WTC11 (cell line): ENCODE measurements at regions not wholly inside any gene's neighbourhood (a gene's known extent, or its start where the extent isn't known, plus 50 kb on each side); places are given as distances from the start of the nearest gene placed in this dataset.

Experiments
- ATAC-seq: fragments of 200-7000 bp; cut with Tn5 transposase; 2 replicates; pipeline ENCODE4 v1.10.0; 2021; ENCODE audit warnings: mild to moderate bottlenecking, moderate library complexity
- CTCF ChIA-PET: fragments of 300-600 bp; sonication (Branson Sonifier 250); formaldehyde crosslinking; loops from one replicate; lab custom pipeline; 2021; ENCODE audit warnings: antibody characterized with exemption; lab: Charles Lee
- POLR2A ChIA-PET: fragments of 350-600 bp; sonication (Branson Sonifier 250); formaldehyde crosslinking; loops from one replicate; lab custom pipeline; 2021; ENCODE audit warnings: antibody characterized with exemption; lab: Charles Lee
- DNase-seq: peaks from one replicate; pipeline ENCODE4 v3.0.0; 2021; ENCODE audit warnings: low spot score
- H3K27ac Mint-ChIP-seq: 2 replicates; pipeline ENCODE4 v1.8.0; 2021; ENCODE audit warnings: mixed read lengths
- H3K27me3 Mint-ChIP-seq: 2 replicates; pipeline ENCODE4 v1.8.0; 2021; ENCODE audit warnings: low read depth, mild to moderate bottlenecking, moderate library complexity, mixed read lengths
- H3K36me3 Mint-ChIP-seq: 2 replicates; pipeline ENCODE4 v1.8.0; 2021; ENCODE audit warnings: mixed read lengths
- H3K4me1 Mint-ChIP-seq: 2 replicates; pipeline ENCODE4 v1.8.0; 2022; ENCODE audit warnings: mixed read lengths
- H3K4me3 Mint-ChIP-seq: 2 replicates; pipeline ENCODE4 v1.8.0; 2021; ENCODE audit warnings: mild to moderate bottlenecking, moderate library complexity, mixed read lengths
- H3K9me3 Mint-ChIP-seq: 2 replicates; pipeline ENCODE4 v1.8.0; 2021; ENCODE audit warnings: mixed read lengths
- ATF1 ChIP-seq: sonication (generic); formaldehyde crosslinking; IDR thresholded peaks from 2 replicates; pipeline ENCODE4 v1.8.1; 2023; ENCODE audit warnings: mild to moderate bottlenecking, moderate library complexity, missing genetic modification reagents
- CBFB ChIP-seq: sonication (generic); formaldehyde crosslinking; IDR thresholded peaks from 2 replicates; pipeline ENCODE4 v1.8.1; 2022; ENCODE audit warnings: mild to moderate bottlenecking, low read depth, missing genetic modification reagents
- JAZF1 ChIP-seq: fragments of 250-450 bp; sonication (Bioruptor Pico); IDR thresholded peaks from 2 replicates; pipeline ENCODE4 v1.9.0; 2021; ENCODE audit warnings: moderate library complexity, mild to moderate bottlenecking, inconsistent platforms
- SP1 ChIP-seq: sonication (generic); formaldehyde crosslinking; conservative IDR thresholded peaks from 2 replicates; pipeline ENCODE4 v1.8.1; 2022; ENCODE audit warnings: missing genetic modification reagents
- TP53 ChIP-seq: sonication (generic); formaldehyde crosslinking; IDR thresholded peaks from 2 replicates; pipeline ENCODE4 v1.8.1; 2023; ENCODE audit warnings: mild to moderate bottlenecking, missing genetic modification reagents
- ZNF671 ChIP-seq: fragments of 250-450 bp; sonication (Bioruptor Pico); IDR thresholded peaks from 2 replicates; pipeline ENCODE4 v1.8.0; 2021; ENCODE audit warnings: mild to moderate bottlenecking
- TF ChIP-seq, protein P1 (sequence below): sonication (generic); formaldehyde crosslinking; IDR thresholded peaks from 2 replicates; pipeline ENCODE4 v1.8.1; 2023; ENCODE audit warnings: mild to moderate bottlenecking, moderate library complexity, missing genetic modification reagents
- TF ChIP-seq, protein P2 (sequence below): sonication (generic); formaldehyde crosslinking; IDR thresholded peaks from 2 replicates; pipeline ENCODE4 v1.8.1; 2023; ENCODE audit warnings: mild to moderate bottlenecking, missing genetic modification reagents
- TF ChIP-seq, protein P3 (sequence below): sonication (generic); formaldehyde crosslinking; IDR thresholded peaks from 2 replicates; pipeline ENCODE4 v1.8.1; 2023; ENCODE audit warnings: mild to moderate bottlenecking, missing genetic modification reagents, moderate library complexity
- TF ChIP-seq, protein P4 (sequence below): sonication (generic); formaldehyde crosslinking; conservative IDR thresholded peaks from 2 replicates; pipeline ENCODE4 v1.8.1; 2023; ENCODE audit warnings: mild to moderate bottlenecking, low read depth, missing genetic modification reagents, moderate library complexity
- TF ChIP-seq, protein P5 (sequence below): fragments of 250-450 bp; sonication (Bioruptor Pico); conservative IDR thresholded peaks from 2 replicates; pipeline ENCODE4 v1.9.0; 2021; ENCODE audit warnings: mild to moderate bottlenecking

DNA sequence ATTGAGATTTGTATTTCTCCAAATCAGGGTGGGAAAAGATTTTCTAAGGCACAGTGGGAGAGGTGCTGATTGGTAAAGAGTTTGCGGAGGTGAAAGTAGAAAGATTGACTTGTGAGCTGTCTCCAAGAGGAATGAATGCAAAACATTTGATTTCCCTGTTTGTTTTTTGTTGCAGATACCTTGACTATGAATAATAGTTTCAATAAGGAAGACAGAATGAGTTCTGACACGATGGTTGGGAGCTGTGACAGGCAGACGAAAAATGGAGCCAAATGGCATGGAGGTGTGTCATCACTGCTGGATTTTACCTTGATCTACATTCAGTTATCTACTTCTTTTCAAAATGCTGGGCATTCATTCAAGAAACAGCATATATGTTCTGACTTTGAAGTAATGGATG is 145.1 kb downstream of the NFKBIZ start:
- no peaks in the 10 kb centered on the region for H3K27me3 Mint-ChIP-seq
- no peak overlapping the region for H3K4me3 Mint-ChIP-seq
- TF ChIP-seq, protein P1, sequence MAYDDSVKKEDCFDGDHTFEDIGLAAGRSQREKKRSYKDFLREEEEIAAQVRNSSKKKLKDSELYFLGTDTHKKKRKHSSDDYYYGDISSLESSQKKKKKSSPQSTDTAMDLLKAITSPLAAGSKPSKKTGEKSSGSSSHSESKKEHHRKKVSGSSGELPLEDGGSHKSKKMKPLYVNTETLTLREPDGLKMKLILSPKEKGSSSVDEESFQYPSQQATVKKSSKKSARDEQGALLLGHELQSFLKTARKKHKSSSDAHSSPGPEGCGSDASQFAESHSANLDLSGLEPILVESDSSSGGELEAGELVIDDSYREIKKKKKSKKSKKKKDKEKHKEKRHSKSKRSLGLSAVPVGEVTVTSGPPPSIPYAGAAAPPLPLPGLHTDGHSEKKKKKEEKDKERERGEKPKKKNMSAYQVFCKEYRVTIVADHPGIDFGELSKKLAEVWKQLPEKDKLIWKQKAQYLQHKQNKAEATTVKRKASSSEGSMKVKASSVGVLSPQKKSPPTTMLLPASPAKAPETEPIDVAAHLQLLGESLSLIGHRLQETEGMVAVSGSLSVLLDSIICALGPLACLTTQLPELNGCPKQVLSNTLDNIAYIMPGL (CRISPR knock-in tag): no peak
- TF ChIP-seq, protein P2, sequence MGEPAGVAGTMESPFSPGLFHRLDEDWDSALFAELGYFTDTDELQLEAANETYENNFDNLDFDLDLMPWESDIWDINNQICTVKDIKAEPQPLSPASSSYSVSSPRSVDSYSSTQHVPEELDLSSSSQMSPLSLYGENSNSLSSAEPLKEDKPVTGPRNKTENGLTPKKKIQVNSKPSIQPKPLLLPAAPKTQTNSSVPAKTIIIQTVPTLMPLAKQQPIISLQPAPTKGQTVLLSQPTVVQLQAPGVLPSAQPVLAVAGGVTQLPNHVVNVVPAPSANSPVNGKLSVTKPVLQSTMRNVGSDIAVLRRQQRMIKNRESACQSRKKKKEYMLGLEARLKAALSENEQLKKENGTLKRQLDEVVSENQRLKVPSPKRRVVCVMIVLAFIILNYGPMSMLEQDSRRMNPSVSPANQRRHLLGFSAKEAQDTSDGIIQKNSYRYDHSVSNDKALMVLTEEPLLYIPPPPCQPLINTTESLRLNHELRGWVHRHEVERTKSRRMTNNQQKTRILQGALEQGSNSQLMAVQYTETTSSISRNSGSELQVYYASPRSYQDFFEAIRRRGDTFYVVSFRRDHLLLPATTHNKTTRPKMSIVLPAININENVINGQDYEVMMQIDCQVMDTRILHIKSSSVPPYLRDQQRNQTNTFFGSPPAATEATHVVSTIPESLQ (CRISPR knock-in tag): no peak
- TF ChIP-seq TP53 (no peak), ZNF671 (no peak)
- TF ChIP-seq, protein P3, sequence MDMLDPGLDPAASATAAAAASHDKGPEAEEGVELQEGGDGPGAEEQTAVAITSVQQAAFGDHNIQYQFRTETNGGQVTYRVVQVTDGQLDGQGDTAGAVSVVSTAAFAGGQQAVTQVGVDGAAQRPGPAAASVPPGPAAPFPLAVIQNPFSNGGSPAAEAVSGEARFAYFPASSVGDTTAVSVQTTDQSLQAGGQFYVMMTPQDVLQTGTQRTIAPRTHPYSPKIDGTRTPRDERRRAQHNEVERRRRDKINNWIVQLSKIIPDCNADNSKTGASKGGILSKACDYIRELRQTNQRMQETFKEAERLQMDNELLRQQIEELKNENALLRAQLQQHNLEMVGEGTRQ (CRISPR knock-in tag): no peak
- H3K4me1 Mint-ChIP-seq: no peaks in the 10 kb centered on the region
- no peak overlapping the region for H3K27ac Mint-ChIP-seq
- ATAC-seq (no peak), DNase-seq (no peak)
- POLR2A ChIA-PET: no interaction called here
- no peaks in the 10 kb centered on the region for H3K36me3 Mint-ChIP-seq
- no peaks in the 10 kb centered on the region for H3K9me3 Mint-ChIP-seq
- CTCF ChIA-PET: interaction anchor here (1.0 kb wide), 1 partner anchor 231 kb away, joined by 3 read pairs; no protein-coding TSS in a partner anchor

DNA sequence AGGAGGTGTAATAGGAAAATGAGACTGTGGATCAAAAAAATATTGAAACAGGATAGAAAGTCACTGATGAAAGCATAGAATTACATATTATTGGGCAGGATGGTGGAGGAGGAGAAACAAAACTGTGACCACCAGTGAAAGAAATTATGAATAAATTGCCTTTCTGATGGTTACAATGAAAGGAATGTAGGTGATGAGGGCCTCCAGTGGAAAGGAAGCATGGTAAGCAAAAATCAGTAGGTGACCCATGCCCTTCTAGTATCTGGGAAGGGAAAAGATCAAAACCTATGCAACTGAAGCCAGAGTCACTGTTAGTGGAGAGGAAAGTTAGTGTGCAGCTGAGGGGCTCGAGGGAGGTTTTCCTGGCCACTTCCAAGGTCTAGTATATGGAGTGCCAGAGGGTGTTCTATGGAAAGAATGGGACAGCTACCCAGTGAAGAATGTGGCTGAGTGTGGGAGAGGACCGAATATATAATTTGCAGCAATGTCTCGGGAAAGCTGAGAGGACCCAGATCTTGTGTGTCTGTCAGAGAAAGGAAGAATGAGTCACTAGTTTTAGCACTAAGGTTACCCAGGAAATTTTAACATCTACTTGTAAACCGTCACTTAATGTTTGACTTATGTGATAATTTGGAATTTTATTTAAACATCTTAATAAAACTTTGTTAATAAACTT is 146.2 kb downstream of the NFKBIZ start:
- Mint-ChIP-seq H3K9me3 (no peaks in the 10 kb centered on the region), H3K27ac (no peak overlapping the region), H3K27me3 (no peaks in the 10 kb centered on the region), H3K4me1 (no peaks in the 10 kb centered on the region), H3K4me3 (no peak overlapping the region), H3K36me3 (no peaks in the 10 kb centered on the region)
- CTCF ChIA-PET: interaction anchor here (1.0 kb wide), 1 partner anchor 230 kb away, joined by 3 read pairs; no protein-coding TSS in a partner anchor
- no peak for ATAC-seq
- POLR2A ChIA-PET: no interaction called here
- no peak for TF ChIP-seq TP53
- no peak for TF ChIP-seq JAZF1
- no peak for TF ChIP-seq ATF1 (CRISPR knock-in tag)
- TF ChIP-seq CBFB (CRISPR knock-in tag): no peak
- TF ChIP-seq, protein P4, sequence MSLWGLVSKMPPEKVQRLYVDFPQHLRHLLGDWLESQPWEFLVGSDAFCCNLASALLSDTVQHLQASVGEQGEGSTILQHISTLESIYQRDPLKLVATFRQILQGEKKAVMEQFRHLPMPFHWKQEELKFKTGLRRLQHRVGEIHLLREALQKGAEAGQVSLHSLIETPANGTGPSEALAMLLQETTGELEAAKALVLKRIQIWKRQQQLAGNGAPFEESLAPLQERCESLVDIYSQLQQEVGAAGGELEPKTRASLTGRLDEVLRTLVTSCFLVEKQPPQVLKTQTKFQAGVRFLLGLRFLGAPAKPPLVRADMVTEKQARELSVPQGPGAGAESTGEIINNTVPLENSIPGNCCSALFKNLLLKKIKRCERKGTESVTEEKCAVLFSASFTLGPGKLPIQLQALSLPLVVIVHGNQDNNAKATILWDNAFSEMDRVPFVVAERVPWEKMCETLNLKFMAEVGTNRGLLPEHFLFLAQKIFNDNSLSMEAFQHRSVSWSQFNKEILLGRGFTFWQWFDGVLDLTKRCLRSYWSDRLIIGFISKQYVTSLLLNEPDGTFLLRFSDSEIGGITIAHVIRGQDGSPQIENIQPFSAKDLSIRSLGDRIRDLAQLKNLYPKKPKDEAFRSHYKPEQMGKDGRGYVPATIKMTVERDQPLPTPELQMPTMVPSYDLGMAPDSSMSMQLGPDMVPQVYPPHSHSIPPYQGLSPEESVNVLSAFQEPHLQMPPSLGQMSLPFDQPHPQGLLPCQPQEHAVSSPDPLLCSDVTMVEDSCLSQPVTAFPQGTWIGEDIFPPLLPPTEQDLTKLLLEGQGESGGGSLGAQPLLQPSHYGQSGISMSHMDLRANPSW (CRISPR knock-in tag): no peak
- TF ChIP-seq SP1 (CRISPR knock-in tag): no peak
- no peak for DNase-seq

DNA sequence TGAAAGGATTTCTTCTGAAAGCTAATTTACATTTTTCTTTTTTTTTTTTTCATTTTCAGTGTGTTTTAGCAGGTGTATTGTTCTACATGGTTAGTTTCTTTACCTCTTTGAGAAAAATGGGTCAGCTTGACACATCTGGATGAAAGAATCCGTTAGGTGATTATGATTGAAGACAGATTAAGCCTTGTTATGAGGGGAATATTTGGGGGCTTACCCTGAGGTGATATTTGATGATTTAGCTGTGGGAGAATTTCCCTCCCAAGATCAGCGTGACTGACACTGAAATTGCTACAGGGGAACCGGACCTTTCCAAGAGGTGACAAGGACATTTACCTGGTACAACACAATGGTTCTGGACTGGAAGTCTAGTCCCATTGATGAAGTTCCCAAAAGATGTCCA is 147.5 kb downstream of the NFKBIZ start:
- CTCF ChIA-PET: no interaction called here
- no peaks in the 10 kb centered on the region for H3K27me3 Mint-ChIP-seq
- H3K4me1 Mint-ChIP-seq: no peaks in the 10 kb centered on the region

More for the DNA sequence above, 147.5 kb downstream of the NFKBIZ start:
- DNase-seq (no peak), ATAC-seq (no peak)
- no peak overlapping the region for H3K27ac Mint-ChIP-seq
- H3K36me3 Mint-ChIP-seq: no peaks in the 10 kb centered on the region
- no peak overlapping the region for H3K4me3 Mint-ChIP-seq
- TF ChIP-seq, protein P5, sequence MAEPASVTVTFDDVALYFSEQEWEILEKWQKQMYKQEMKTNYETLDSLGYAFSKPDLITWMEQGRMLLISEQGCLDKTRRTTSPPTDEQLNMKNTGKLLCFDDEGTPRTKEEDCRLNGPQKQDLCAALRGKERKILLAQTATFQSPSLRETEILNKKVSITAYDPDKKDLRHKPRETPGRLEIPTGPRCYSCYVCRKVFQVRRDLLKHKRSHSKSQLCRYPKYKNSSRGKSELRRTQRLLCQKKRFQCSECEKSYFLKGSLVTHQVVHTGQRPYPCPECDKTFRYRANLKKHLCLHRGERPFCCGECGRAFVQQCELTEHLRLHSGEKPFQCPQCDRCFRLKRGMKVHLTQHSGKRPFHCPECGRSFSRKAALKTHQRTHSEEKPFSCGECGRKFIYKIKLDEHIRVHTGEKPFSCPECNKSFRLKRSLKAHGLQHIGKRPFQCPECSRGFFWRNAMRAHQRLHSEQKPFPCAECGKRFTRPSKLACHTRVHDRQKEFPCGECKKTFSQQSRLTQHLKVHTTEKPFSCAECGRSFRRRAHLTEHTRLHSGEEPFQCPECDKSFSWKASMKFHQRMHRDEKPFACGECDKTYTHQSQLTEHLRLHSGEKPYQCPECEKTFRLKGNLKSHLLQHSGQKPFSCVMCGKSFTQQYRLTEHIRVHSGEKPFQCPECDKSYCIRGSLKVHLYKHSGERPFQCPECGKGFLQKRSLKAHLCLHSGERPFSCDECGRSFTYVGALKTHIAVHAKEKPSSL (CRISPR knock-in tag): no peak
- POLR2A ChIA-PET: interaction anchor here (0.6 kb wide), 1 partner anchor 19 kb away, joined by 3 read pairs; no protein-coding TSS in a partner anchor
- H3K9me3 Mint-ChIP-seq: no peaks in the 10 kb centered on the region
